HCT116 (cell line): ENCODE measurements at regions not wholly inside any gene's neighbourhood (a gene's known extent, or its start where the extent isn't known, plus 50 kb on each side); places are given as distances from the start of the nearest gene placed in this dataset.

Source experiments
- ATAC-seq: fragments of 200-7000 bp; cut with Tn5 transposase; 2 replicates; pipeline ENCODE4 v1.9.1; 2020; ENCODE audit warnings: mild to moderate bottlenecking, moderate library complexity
- BruUV-seq: library from RNA; stranded (reverse); fragments of 400-500 nt; replicated peaks from 2 replicates; lab custom pipeline; 2021; lab: Mats Ljungman, UMichigan
- CTCF ChIA-PET: fragments of 300-600 bp; sonication (Branson Sonifier 250); formaldehyde crosslinking; loops from one replicate; lab custom pipeline; 2021; ENCODE audit warnings: antibody characterized with exemption; lab: Charles Lee
- POLR2A ChIA-PET: fragments of 300-600, 350-600 bp; sonication (Branson Sonifier 250); formaldehyde crosslinking; loops from one replicate; lab custom pipeline; 2021; ENCODE audit warnings: antibody characterized with exemption; lab: Charles Lee
- RAD21 ChIA-PET, 2 experiments: fragments of 300-600 bp; sonication (Branson Sonifier 250); formaldehyde crosslinking; loops; one replicate each; lab custom pipeline; 2023; ENCODE audit warnings: low total read pairs in 2 of 2; ENCODE audit not compliant: uncharacterized antibody in 2 of 2, unreplicated experiment in 2 of 2, low non-redundant PET in 1 of 2; lab: Charles Lee
- DNase-seq: peaks from one replicate; pipeline ENCODE4 v3.0.0-alpha.2; 2010; ENCODE audit warnings: low read depth, low spot score
- H2AFZ ChIP-seq: fragments of 200-600 bp; shearing (Covaris generic), sonication (generic); 2 replicates; pipeline ENCODE4 v1.6.1; 2017; ENCODE audit warnings: low read depth, mixed run types, mixed read lengths, antibody characterized with exemption, low read length; ENCODE audit not compliant: poor library complexity, severe bottlenecking
- H3K27ac ChIP-seq: 2 replicates; pipeline ENCODE4 v1.5.1; 2012; ENCODE audit warnings: low read depth, low read length
- H3K27me3 ChIP-seq: fragments of 200-600 bp; sonication (generic); 2 replicates; pipeline ENCODE4 v1.6.1; 2016; ENCODE audit warnings: mixed run types, low read length, mixed read lengths; ENCODE audit not compliant: insufficient read depth
- H3K36me3 ChIP-seq, 2 experiments: fragments of 200-500 bp in 1 of 2; fragments of 200-600 bp in 1 of 2; sonication (Bioruptor generic) in 1 of 2; sonication (generic) in 1 of 2; 2 replicates each; pipeline versions ENCODE4 v1.5.1 to v1.6.1; 2014 to 2016; ENCODE audit warnings: low read length in 2 of 2, inconsistent platforms in 1 of 2, mixed read lengths in 1 of 2, mixed run types in 1 of 2; ENCODE audit not compliant: insufficient read depth in 2 of 2, control insufficient read depth in 1 of 2
- H3K4me1 ChIP-seq, 2 experiments: fragments of 200-600 bp in 1 of 2; sonication (generic) in 1 of 2; 2 replicates each; pipeline versions ENCODE4 v1.5.1 to v1.6.1; 2012 to 2017; ENCODE audit warnings: low read length in 2 of 2, inconsistent platforms in 1 of 2, mild to moderate bottlenecking in 1 of 2, mixed read lengths in 1 of 2, mixed run types in 1 of 2, moderate library complexity in 1 of 2; ENCODE audit not compliant: insufficient read depth in 2 of 2, control insufficient read depth in 1 of 2
- H3K4me2 ChIP-seq: fragments of 200-600 bp; sonication (generic); 2 replicates; pipeline ENCODE4 v1.6.1; 2017; ENCODE audit warnings: mixed run types, low read length, mixed read lengths
- H3K4me3 ChIP-seq, 2 experiments: fragments of 200-600 bp in 1 of 2; sonication (generic) in 1 of 2; replicated peaks in 1 of 2; 2 replicates each; pipeline ENCODE4 v1.5.1; 2011 to 2016; ENCODE audit warnings: low read length in 2 of 2, control low read depth in 1 of 2, low read depth in 1 of 2, mild to moderate bottlenecking in 1 of 2, mixed read lengths in 1 of 2, mixed run types in 1 of 2
- H3K79me2 ChIP-seq: fragments of 200-600 bp; sonication (generic); 2 replicates; pipeline ENCODE4 v1.6.1; 2017; ENCODE audit warnings: mild to moderate bottlenecking, mixed run types, low read length, moderate library complexity, mixed read lengths; ENCODE audit not compliant: insufficient read depth
- H3K9ac ChIP-seq: fragments of 200-600 bp; sonication (generic); 2 replicates; pipeline ENCODE4 v1.6.1; 2016; ENCODE audit warnings: low read length, mixed read lengths
- H3K9me2 ChIP-seq: fragments of 200-600 bp; sonication (generic), shearing (Covaris generic); 2 replicates; pipeline ENCODE4 v1.6.1; 2017; ENCODE audit warnings: mixed run types, mild to moderate bottlenecking, moderate library complexity; ENCODE audit not compliant: insufficient read depth
- H3K9me3 ChIP-seq, 2 experiments: fragments of 200-500 bp in 1 of 2; fragments of 200-600 bp in 1 of 2; sonication (Bioruptor generic) in 1 of 2; sonication (generic) in 1 of 2; 2 replicates each; pipeline ENCODE4 v1.6.1; 2014 to 2017; ENCODE audit warnings: low read length in 2 of 2, mixed read lengths in 2 of 2, inconsistent platforms in 1 of 2, low read depth in 1 of 2, mild to moderate bottlenecking in 1 of 2, mixed run types in 1 of 2, moderate library complexity in 1 of 2; ENCODE audit not compliant: control insufficient read depth in 1 of 2, insufficient read depth in 1 of 2
- H4K20me1 ChIP-seq: fragments of 200-600 bp; sonication (generic), shearing (Covaris generic); 2 replicates; pipeline ENCODE4 v1.6.1; 2017; ENCODE audit warnings: mixed run types, mild to moderate bottlenecking, moderate library complexity; ENCODE audit not compliant: insufficient read depth
- CBX3 ChIP-seq: IDR thresholded peaks from 2 replicates; pipeline ENCODE4 v1.6.1; 2012; ENCODE audit warnings: low read depth
- CEBPB ChIP-seq: IDR thresholded peaks from 2 replicates; pipeline ENCODE4 v1.6.1; 2012; ENCODE audit warnings: low read depth
- ELF1 ChIP-seq: IDR thresholded peaks from 2 replicates; pipeline ENCODE4 v1.6.1; 2012; ENCODE audit warnings: low read depth, borderline replicate concordance
- EZH2 ChIP-seq: fragments of 200-600 bp; sonication (generic); IDR thresholded peaks from 2 replicates; pipeline ENCODE4 v1.6.1; 2017; ENCODE audit warnings: antibody characterized with exemption, mixed run types
- EZH2phosphoT487 ChIP-seq: fragments of 200-600 bp; IDR thresholded peaks from 2 replicates; pipeline ENCODE4 v1.6.1; 2018; ENCODE audit warnings: antibody characterized with exemption, borderline replicate concordance
- JUND ChIP-seq: IDR thresholded peaks from 2 replicates; pipeline ENCODE4 v1.6.1; 2012
- POLR2A ChIP-seq: IDR thresholded peaks from 2 replicates; pipeline ENCODE4 v1.7.0; 2011; ENCODE audit warnings: borderline replicate concordance; ENCODE audit not compliant: insufficient read depth, insufficient read length; ENCODE audit errors: extremely low read depth
- POLR2AphosphoS5 ChIP-seq: IDR thresholded peaks from 2 replicates; pipeline ENCODE4 v1.6.1; 2011; ENCODE audit warnings: mild to moderate bottlenecking, low read depth, low read length, moderate library complexity
- RAD21 ChIP-seq: IDR thresholded peaks from 2 replicates; pipeline ENCODE4 v1.6.1; 2012; ENCODE audit warnings: low read depth, mild to moderate bottlenecking
- REST ChIP-seq: IDR thresholded peaks from 2 replicates; pipeline ENCODE4 v1.6.1; 2012; ENCODE audit warnings: low read depth
- SP1 ChIP-seq: IDR thresholded peaks from 2 replicates; pipeline ENCODE4 v1.6.1; 2012; ENCODE audit warnings: low read depth
- SRF ChIP-seq: IDR thresholded peaks from 2 replicates; pipeline ENCODE4 v1.6.1; 2012; ENCODE audit warnings: low read depth
- TCF7L2 ChIP-seq: IDR thresholded peaks from 2 replicates; pipeline ENCODE4 v1.7.0; 2011; ENCODE audit warnings: borderline replicate concordance, inconsistent platforms; ENCODE audit not compliant: insufficient read depth, insufficient read length; ENCODE audit errors: extremely low read depth
- YY1 ChIP-seq: IDR thresholded peaks from 2 replicates; pipeline ENCODE4 v1.6.1; 2011; ENCODE audit warnings: low read length, low read depth, moderate library complexity, mild to moderate bottlenecking; ENCODE audit not compliant: insufficient replicate concordance; ENCODE audit errors: extremely low read depth
- ZFX ChIP-seq: fragments of 450-650 bp; IDR thresholded peaks from 2 replicates; pipeline ENCODE4 v1.6.1; 2017
- ZNF274 ChIP-seq: fragments of 200-500 bp; sonication (Bioruptor generic); IDR thresholded peaks from 2 replicates; pipeline ENCODE4 v1.6.1; 2014; ENCODE audit warnings: mild to moderate bottlenecking, low read depth, low read length, inconsistent platforms
- intact Hi-C: fragments of 100-400 bp; cut with micrococcal nuclease; formaldehyde crosslinking; loops from 2 replicates; pipeline ENCODE4 v1.10.0; 2022
- TF ChIP-seq, protein P1 (sequence below): IDR thresholded peaks from 2 replicates; pipeline ENCODE4 v1.6.1; 2011; ENCODE audit warnings: mild to moderate bottlenecking, low read length, moderate library complexity; ENCODE audit not compliant: insufficient replicate concordance; ENCODE audit errors: extremely low read depth
- TF ChIP-seq, protein P2 (sequence below): IDR thresholded peaks from 2 replicates; pipeline ENCODE4 v1.6.1; 2012
- TF ChIP-seq, protein P3 (sequence below), 3 experiments: fragments of 200-600 bp in 1 of 3; sonication (generic) in 1 of 3; IDR thresholded peaks in 2 of 3; conservative IDR thresholded peaks in 1 of 3; 2 replicates each; pipeline ENCODE4 v1.5.1; 2012 to 2017; ENCODE audit warnings: low read depth in 2 of 3, low read length in 2 of 3, antibody characterized with exemption in 1 of 3, borderline replicate concordance in 1 of 3, control low read depth in 1 of 3, mild to moderate bottlenecking in 1 of 3, mixed read lengths in 1 of 3, mixed run types in 1 of 3, moderate library complexity in 1 of 3; ENCODE audit not compliant: insufficient read depth in 1 of 3

- no peak for DNase-seq
- no TSS peak for BruUV-seq
- CTCF ChIA-PET = no interaction called here
- POLR2A ChIA-PET = no interaction called here
- RAD21 ChIA-PET = interaction anchor here in 1 of 2 experiments (0.6 kb wide), 1 partner anchor 21 kb away, joined by 3 read pairs; no protein-coding TSS in a partner anchor
- Histone ChIP-seq H3K9ac (no peak overlapping the region), H3K36me3 (no peaks in the 10 kb centered on the region), H3K27ac (no peak overlapping the region), H3K4me3 (no peak overlapping the region), H3K9me2 (no peaks in the 10 kb centered on the region), H4K20me1 (no peaks in the 10 kb centered on the region), H3K4me2 (no peak overlapping the region), H3K27me3 (no peaks in the 10 kb centered on the region), H3K9me3 (no peaks in the 10 kb centered on the region), H3K79me2 (no peaks in the 10 kb centered on the region), H3K4me1 (no peaks in the 10 kb centered on the region), H2AFZ (no peak overlapping the region)
- ATAC-seq = no peak
- TF ChIP-seq CEBPB (no peak), ZFX (no peak), JUND (no peak), ELF1 (no peak), EZH2 (no peak), EZH2phosphoT487 (no peak), POLR2AphosphoS5 (no peak), SRF (no peak), TCF7L2 (no peak), REST (no peak), ZNF274 (no peak), CBX3 (no peak), SP1 (no peak), RAD21 (no peak), POLR2A (no peak), YY1 (no peak)
- TF ChIP-seq, protein P1, sequence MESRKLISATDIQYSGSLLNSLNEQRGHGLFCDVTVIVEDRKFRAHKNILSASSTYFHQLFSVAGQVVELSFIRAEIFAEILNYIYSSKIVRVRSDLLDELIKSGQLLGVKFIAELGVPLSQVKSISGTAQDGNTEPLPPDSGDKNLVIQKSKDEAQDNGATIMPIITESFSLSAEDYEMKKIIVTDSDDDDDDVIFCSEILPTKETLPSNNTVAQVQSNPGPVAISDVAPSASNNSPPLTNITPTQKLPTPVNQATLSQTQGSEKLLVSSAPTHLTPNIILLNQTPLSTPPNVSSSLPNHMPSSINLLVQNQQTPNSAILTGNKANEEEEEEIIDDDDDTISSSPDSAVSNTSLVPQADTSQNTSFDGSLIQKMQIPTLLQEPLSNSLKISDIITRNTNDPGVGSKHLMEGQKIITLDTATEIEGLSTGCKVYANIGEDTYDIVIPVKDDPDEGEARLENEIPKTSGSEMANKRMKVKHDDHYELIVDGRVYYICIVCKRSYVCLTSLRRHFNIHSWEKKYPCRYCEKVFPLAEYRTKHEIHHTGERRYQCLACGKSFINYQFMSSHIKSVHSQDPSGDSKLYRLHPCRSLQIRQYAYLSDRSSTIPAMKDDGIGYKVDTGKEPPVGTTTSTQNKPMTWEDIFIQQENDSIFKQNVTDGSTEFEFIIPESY = no peak
- TF ChIP-seq, protein P2, sequence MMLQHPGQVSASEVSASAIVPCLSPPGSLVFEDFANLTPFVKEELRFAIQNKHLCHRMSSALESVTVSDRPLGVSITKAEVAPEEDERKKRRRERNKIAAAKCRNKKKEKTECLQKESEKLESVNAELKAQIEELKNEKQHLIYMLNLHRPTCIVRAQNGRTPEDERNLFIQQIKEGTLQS = no peak
- TF ChIP-seq, protein P3, sequence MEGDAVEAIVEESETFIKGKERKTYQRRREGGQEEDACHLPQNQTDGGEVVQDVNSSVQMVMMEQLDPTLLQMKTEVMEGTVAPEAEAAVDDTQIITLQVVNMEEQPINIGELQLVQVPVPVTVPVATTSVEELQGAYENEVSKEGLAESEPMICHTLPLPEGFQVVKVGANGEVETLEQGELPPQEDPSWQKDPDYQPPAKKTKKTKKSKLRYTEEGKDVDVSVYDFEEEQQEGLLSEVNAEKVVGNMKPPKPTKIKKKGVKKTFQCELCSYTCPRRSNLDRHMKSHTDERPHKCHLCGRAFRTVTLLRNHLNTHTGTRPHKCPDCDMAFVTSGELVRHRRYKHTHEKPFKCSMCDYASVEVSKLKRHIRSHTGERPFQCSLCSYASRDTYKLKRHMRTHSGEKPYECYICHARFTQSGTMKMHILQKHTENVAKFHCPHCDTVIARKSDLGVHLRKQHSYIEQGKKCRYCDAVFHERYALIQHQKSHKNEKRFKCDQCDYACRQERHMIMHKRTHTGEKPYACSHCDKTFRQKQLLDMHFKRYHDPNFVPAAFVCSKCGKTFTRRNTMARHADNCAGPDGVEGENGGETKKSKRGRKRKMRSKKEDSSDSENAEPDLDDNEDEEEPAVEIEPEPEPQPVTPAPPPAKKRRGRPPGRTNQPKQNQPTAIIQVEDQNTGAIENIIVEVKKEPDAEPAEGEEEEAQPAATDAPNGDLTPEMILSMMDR (IDR thresholded peaks at IDR 0.05 in 2 of 3, conservative IDR thresholded peaks at IDR 0.05 in 1 of 3; ENCODE audit: borderline replicate concordance in 1 of 3, insufficient read depth in 1 of 3, low read depth in 2 of 3, low read length in 2 of 3) = no peak
- intact Hi-C loops = no loop called here
Measured at GRCh38 chr2:215552144-215552580, 116.3 kb upstream of the FN1 start.
